HG03280 (cell line): ENCODE measurements at regions not wholly inside any gene's neighbourhood (a gene's known extent, or its start where the extent isn't known, plus 50 kb on each side); places are given as distances from the start of the nearest gene placed in this dataset.

Experiments
- ATAC-seq: cut with Tn5 transposase; IDR thresholded peaks from one replicate; pipeline ENCODE4 v1.9.1; 2021; ENCODE audit warnings: mild to moderate bottlenecking, moderate library complexity; ENCODE audit not compliant: unreplicated experiment

DNA sequence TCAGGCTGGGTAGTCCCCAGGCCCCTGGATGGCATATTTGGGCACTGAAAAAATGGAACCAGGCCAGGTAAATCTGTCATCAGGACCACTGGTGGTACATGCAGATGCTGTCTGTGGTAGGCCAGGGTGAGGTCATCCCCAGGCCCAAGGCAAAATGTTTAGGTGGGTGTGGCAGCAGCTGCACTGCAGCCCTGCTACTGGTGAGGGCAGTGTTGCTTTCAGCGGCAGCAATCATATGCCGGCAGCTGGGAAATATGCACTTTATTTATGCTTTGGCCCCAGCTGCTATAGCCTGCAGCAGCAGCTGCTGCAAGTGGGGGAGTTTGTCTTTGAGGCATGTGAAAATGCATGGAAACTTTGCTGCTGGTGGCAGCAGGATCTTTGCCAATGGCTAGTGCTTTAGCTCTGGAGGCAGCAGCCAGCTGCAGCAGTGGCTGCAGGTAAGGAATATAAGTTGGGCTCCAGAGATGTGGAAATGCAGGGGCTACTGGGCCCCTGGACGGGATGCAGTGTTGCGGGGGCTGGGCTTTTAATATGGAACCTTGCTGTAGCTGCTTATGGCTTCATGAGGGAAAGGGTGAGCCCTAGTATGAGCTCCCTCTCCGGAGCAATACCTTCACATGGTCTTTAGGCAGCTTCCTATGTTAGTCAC lies 365.7 kb upstream of the CADM1 start:
- ATAC-seq = peak; percentile 84

DNA sequence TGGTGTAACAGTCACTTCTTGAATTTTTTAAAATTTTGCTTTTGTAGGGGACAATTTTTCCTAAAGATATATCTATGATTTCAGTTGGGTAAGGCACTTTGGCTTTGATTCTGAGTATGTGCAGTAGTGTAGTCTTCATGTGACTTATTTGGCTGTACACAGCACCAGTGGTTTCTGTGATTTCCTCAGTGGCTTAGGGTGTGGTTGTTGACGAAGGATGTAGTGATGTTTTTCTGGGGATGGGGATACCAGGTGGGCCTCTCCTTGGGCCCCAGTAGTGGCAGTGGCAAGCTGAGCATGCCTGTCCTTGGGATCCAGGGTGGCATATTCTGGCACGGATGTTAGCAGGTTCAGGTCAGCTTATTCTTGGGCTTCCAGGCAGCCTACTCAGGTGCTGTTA lies 364.9 kb upstream of the CADM1 start:
- no peak for ATAC-seq

DNA sequence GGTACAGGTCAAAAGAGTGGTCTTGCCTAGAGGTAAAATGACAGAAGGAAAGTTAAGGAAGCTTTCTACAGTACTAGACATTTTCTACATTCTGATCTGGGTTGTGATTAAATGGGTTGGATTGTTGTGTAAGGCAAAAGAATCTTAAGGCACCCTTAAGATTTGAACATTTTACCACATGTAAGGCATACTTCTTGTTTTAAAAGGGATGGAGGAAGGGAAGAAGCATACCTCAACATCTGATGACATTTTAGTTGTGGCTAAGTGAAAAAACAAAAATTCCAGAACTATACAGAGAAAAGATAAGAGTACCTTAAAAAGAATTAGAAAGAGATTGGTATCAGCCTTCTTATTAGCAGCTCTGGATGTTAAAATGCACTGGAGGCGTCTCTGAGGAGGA lies 356.0 kb upstream of the CADM1 start:
- ATAC-seq = no peak

DNA sequence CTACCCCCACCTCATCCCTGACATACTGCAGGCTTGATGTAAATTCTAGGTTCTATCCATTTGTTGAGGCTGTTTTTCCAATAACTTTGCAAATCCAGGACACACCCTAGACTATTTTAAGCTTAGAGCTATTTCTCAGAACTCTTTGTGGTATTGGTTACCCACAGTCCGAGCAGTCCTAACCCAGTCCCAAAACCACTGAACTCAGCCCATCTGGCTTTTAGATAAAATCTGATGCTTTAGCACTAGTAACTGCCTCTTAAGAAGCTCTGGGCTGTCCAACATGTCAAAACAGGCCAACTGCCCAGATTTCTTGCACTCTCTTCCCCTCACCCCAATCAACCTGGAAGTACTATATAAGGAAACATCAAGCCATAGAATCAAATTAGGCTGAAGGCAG lies 344.4 kb upstream of the CADM1 start:
- no peak for ATAC-seq

DNA sequence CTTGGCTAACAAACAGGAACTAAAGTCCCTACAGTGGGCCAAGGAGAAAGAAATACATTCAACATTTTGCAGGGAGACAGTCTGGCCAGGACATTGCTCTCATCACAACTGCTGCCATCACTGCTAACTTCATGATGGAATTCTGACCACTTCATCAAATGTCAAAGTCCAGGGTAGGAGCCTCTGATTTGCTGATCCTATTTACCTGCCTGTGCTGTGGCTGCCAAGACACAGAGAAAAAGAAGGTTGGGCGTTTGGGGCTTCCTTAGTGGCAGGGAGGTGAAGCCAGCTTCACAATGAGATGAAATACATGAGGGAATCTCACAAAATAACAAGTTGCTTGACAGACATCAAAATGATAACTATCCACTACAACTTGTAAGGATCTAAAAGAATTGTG lies 343.9 kb upstream of the CADM1 start:
- ATAC-seq = no peak

DNA sequence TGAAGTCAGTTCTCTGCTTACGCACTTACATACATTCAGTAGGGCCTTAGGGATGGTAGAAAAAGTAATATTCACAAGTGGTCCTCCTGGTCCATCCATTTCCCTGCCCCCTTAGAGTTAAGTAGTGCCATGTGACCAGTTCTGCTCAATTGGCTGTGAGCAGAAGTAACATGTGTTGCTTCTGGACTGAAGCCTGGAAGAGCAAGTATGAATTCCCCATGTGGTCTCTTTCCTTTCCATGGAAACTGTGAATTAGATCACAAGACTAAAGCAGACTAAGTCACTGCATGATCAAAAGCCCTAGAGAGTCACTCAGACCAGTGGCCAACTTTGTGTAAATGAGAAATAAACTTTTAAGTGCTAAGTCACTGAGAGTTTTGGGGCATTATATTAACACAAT lies 341.7 kb upstream of the CADM1 start:
- ATAC-seq = no peak

DNA sequence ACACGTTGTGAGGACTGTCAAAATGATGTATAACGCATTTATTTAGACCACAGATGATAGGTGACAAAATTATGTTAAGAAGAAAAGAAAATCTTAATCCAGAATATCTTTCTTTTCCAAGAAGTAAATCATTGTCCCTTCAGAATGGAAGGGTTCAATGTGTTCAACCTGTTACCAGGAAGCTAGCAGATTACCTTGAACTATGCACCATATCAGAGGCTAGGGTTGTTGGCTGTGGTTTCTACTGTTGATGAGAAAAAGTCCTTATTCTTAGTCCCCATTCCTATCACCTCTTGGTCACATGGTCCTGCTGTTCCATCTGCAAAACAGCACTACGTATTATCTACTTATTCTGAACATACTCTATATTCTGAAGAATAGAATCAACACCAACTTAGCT lies 339.5 kb upstream of the CADM1 start:
- no peak for ATAC-seq

DNA sequence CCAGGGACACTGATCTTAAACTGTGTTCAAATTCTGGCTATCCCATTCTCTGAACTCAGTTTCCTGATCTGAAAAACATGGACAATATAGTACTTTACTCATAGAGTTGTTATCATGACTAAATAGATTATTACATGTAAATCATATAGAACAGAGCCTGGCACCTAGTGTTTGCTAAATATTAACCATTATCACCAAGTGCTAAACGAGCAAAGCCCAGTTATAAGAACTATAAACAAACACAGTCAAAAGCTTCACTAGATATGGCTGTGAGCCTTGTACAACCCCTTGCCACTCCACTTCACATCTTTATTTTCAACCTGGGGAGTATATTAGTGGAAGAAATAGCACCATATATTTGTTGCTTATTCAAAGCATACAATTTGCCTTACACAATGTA lies 338.9 kb upstream of the CADM1 start:
- ATAC-seq = no peak

DNA sequence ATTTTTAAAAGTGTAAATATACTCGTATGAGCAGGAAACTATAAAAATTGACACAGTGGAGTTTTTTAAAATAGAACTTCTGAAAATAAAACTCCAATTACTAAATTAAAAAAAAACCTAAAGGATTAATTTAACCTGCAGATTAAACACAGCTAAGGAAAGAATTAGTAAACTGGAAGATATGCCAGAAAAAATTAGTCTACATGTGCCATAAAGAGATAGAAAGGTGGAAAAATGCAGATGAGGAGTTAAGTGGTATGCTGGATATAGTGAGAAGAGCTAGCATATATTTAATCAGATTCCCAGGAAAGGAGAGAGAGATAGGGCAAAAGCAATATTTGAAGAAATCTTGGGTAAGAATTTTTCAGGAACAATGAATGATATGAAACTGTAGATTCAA lies 315.8 kb upstream of the CADM1 start:
- no peak for ATAC-seq

DNA sequence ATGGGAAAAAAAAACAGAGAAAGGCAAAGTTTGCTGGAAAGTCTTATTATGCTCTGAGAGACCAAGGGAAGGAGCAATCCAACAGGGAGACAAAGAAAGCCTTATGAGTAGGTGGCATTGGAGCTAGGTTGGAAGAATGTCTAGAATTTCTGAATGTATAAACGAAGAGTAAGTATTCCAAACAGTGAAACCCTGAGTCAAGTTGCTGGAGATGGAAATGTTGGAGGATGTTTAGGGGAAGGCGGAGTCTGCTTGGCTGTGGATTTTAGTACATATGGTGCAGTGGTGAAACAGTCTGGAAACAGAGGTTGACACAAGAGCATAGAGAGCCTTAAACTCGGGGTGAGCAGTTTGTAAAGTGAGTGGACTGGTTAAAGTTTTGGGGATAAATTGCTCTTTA lies 314.8 kb upstream of the CADM1 start:
- no peak for ATAC-seq

DNA sequence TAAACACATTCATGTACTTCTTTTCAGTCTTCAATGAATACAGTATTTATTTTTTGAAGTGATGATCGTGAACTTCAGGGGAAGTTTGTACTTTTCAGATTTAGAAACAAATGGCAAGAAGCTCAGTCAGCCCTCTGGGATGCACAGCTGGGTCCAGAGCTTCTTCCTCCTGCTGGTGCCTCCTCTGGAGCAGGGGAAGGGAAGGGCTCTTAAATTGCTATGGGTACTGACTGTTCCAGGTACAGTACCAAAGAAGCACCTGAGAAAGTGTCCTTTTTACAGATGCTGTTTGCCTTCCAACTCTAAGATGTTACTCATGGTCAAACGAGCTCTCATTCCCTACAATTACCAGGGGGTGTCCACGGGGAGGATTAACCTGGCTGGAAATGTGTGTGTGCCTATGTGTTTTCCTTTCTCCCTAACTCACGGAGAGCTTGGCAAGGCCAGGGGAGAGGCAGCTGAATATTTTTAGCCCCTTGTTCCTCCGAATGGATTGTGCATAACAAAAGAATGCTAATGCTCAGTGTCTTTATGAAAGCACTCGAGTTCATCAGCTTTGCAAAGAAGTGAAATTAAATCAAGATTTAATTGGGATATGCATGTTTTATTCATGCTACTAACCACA lies 313.7 kb upstream of the CADM1 start:
- ATAC-seq = no peak

DNA sequence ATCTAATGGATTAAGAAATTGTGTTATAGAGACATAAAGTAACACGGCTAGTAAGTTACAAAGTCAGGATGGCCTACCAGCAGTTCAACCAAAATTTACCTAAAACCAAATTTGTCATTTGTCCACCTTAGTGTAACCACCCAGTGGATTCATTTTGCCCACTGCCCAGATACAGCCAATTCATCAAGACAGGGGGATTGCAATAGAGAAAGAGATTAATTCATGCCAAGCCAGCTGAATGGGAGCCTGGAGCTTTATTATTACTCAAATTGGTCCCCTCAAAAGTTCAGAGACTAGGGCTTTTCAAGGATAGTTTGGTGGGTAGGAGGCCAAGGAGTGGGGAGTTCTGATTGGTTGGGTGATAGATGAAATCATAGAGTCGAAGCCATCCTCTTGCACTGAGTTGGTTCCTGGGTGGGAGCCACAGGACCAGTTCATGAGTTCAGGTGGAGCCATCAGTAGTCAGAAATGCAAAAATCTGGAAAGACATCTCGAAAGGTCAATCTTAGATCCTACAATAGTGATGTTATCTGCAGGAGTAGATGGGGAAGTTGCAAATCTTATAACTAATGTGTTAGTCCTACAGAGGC lies 304.2 kb upstream of the CADM1 start:
- ATAC-seq = no peak

DNA sequence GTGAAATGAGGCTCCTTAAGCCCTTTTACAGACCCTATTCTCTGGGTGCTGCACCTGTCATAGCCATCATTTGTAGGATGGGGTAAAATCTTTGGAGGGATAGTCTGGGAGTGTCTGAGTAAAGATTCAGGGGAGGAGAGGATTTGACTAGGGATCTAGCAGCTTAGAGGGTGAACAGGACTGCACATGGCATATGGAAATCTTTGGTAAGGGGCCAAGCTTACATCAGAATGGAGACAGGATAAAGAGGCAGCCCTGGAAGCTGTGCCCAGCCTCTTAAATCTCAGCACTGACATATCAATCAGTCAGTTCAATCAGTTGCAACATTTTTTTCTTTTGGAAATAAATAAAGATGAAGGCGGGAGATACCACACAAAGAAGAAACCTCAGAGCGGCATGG lies 301.8 kb upstream of the CADM1 start:
- ATAC-seq = no peak

DNA sequence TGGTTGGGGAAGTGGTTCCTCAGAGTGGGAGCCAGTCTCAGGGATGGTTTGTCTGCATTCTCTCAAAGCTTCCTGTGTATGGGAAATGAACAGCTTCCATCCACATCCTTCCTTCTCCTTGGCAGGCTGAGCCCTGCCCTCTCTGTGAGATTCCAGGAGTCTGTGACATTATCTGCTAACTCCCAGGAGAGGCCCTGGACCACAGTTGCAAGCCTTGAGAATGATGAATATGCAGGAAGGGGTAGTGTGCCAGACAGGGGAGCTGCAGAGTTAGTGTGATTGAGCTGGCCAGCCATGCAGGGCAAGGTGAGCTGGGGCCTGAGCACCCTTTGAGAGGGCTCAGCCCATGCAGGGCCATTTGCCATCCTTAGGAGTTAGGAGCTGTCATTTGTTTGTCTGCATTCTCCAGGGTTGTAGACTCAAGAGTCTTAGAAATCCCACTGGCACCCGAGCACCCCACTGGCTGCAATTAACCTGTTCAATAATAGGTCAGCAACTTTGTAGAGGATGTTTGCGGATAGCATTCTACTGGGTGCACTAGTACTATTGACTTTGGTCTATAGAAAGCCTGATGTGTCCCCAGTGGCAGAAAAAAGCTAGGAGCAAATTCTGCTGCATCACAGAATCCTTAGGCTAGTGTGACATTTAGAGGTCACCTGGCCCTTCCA lies 299.0 kb upstream of the CADM1 start:
- ATAC-seq = no peak

DNA sequence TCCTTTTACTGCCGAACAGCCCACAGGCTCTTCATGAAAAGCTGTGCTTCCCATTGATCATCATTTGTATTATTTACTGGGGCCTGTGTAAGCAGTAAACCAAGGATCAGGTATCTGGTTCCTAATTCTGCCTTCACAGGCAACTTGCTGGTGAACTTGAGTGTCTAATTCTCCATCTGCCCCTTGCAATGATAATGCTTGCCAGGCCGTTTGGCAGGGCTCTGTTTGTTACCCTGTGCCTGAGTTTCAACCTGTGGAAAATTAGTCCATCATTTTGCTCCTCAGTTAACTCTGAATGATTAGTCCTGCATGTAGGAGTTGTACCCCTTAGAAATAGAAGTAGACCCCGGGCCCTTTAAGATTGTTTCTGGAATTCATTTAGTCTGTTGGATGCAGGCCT lies 298.4 kb upstream of the CADM1 start:
- no peak for ATAC-seq

DNA sequence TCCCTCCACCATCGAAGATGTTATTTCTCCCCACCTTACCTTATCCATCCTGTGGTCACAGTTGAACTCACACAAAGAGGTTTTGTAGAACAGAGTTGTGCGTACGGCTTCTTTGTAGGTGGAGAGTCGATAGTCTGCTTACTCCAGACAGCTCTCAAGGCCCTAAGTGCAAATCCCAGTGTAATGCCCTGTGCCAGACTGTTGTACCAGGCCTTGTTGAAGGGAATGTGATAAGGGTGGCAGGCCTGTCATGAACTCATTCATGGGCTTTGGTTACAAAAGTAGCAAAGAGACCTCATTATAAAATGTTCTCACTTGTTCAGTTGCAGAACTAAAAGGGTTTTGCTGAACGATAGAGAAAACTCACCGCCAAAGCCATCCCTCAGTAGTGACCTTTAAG lies 288.7 kb upstream of the CADM1 start:
- ATAC-seq = no peak

DNA sequence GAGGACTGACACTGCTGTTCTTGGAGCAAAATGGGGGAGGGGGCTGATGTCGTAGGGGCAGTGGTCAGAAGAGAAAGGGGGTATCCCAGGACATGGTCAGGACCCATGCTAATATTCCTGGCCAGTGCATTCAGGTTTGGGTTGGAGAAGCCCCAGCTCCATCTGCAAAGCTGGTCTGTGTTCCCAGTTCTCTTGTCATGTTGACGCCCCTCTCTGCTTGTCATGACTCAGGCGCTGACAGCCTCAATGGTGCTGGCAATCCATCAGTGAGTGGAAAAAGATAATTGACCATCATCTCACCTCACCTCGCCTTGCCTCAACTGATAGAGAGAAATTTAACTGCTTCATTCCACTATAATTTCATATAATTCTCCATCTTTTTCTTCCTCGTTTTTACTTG lies 283.1 kb upstream of the CADM1 start:
- ATAC-seq = no peak

DNA sequence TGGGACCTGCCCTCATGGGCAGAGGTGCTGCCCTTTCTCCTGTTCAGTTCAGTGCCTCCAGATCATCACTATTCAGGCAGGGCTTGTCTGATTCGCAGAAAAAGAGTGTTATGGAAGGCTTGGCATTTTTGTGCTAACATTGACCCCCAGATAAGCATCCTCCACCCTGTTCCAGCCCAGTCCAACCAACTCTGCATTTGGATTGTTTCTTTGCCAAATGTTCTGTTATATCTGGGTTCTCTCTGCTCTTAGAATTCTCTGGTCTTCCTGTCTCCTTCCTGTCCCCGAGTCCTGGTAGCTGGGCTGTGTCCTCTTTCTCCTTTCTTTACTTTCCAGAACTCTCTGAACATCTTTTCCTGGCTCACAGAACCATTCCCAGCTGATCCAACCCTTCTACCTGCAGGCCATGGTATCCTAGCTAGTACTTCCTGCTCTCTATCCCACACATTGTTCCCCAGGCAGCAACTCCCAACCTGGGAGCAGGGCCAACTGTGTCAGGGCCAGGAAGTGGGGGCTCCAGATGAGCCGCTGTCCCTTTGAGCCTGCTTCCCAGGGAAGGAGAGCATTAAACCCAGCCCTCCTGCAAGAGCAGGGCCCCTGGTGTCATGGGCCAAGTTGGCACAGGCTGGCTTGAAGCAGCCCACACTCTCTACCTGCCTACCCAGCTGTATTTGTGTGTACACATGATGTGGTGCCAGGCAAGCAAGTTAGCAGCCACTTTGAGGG lies 280.7 kb upstream of the CADM1 start:
- ATAC-seq = no peak

DNA sequence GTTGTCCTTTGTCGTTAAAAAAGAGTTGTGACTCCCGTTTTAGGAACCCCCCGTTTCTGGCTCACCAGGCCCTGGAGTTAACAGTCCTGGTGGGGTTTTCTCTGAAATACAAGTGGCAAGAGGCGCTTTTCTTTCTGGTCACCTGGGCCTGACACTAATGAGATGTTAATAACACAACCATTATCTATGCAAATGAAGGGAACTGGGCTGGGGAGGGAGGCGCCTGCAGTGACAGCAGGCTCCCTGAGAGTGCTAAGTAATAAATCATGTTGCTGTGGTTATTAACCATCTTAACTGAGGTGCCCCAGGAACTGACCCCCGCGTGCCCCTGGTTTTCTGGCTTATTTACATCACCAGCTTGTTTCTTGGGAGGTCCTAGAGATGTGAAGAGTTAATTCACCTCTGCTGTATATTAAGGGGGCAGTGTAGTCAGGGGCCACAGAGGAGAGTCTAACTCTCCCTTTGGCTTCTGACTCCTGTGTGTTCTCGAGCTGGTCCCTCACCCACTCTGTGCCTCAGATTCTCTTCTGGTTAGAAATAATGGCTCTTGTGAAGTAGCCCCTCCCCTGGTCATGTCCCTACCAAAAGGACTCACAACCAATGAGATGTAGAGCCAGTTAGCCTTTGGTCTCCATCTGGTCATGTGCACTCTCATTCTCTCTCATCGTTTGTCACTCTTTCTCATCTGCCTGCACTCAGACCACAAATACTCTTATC lies 276.6 kb upstream of the CADM1 start:
- no peak for ATAC-seq

DNA sequence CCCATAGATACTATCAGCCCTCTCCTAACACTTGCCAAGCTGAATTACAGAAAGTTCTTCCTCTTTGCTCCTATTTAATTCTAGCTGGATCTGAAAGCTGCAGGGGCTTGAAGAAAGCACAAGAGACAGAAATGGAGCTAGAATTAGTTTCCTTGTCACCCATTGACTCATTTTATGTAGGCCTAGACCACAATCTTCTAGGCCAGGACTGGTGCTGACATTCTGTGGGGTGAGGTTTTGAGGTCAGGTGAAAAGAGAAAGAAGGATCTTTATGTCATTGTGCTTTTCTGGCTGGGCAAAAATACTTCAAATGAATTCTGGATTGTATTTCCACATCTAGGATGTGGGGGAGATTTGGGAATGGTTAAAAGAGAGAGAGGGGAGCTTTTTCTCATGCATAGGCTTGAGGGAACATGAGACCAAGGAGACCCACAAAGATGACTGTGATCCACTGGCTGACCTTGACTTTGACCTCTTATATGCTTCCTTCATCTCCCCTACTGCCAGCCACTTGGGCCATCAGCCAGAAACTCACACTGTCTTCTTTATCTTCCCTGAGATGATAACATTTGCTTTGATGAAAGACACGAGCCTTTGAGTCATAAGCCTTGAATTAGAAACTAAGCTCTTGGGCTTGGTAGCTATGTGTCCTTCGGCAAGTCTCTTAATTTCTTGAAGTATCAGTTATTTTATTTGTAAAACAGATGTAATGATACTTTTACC lies 274.9 kb upstream of the CADM1 start:
- no peak for ATAC-seq
